Fibroblast of lung (primary cell): ENCODE measurements at regions not wholly inside any gene's neighbourhood (a gene's known extent, or its start where the extent isn't known, plus 50 kb on each side); places are given as distances from the start of the nearest gene placed in this dataset.

Experiments
- CTCF ChIP-seq, 2 donors: IDR thresholded peaks in 1 of 2; conservative IDR thresholded peaks in 1 of 2; 1 replicate in 1 of 2; 2 replicates in 1 of 2; pipeline ENCODE4 v1.5.1; 2011 to 2012; ENCODE audit warnings: low read length in 2 of 2, control low read depth in 1 of 2, inconsistent platforms in 1 of 2, low read depth in 1 of 2, mild to moderate bottlenecking in 1 of 2
- EZH2 ChIP-seq: IDR thresholded peaks from 2 replicates; pipeline ENCODE4 v1.5.1; 2012; ENCODE audit warnings: low read length, control low read depth, mild to moderate bottlenecking; ENCODE audit errors: missing control alignments

- TF ChIP-seq CTCF (conservative IDR thresholded peaks at IDR 0.05 in 1 of 2, IDR thresholded peaks at IDR 0.05 in 1 of 2; ENCODE audit: low read depth in 1 of 2, low read length in 2 of 2), result no peak
- TF ChIP-seq EZH2, result no peak
Measured at GRCh38 chr1:4318720-4319119, 335.7 kb upstream of the AJAP1 start.
